ENCODE measurements at regions not wholly inside any gene's neighbourhood (a gene's known extent, or its start where the extent isn't known, plus 50 kb on each side); places are given as distances from the start of the nearest gene placed in this dataset.

GRCh38 chr11:106479646-106480045 lies 402.2 kb downstream of the AASDHPPT start (continued):
- no peak for TF ChIP-seq ELF1 (tag; IDR thresholded peaks at IDR 0.05)

- BruUV-seq (replicated peaks): no TSS peak
Observed at GRCh38 chr11:106480581-106481190, 403.2 kb downstream of the AASDHPPT start.

More at GRCh38 chr11:106480581-106481190, 403.2 kb downstream of the AASDHPPT start:
- POLR2A ChIA-PET: no interaction called here
- CTCF ChIA-PET (ENCODE audit: low intra/inter-chr PET ratio): no interaction called here
- ATAC-seq (no peak), DNase-seq (ENCODE audit: extremely low read depth in 1 of 4, low spot score in 3 of 4) (no peak), FAIRE-seq (no peak)
- H3K79me2 ChIP-seq (ENCODE audit: control insufficient read depth, insufficient read depth, low read length): no peaks in the 10 kb centered on the region
- H3K9me3 ChIP-seq (replicated peaks; ENCODE audit: control insufficient read depth, insufficient read depth, low read depth, low read length): 0 out of 2 replicates have a peak, but pooled peaks cover 2% of the 10 kb centered on the region
- H2AFZ ChIP-seq (ENCODE audit: low read depth, low read length): no peak overlapping the region
- no peaks in the 10 kb centered on the region for H3K27me3 ChIP-seq (ENCODE audit: control insufficient read depth in 2 of 2, insufficient read depth in 2 of 2, low read length in 2 of 2)
- 0% methylated on average over 1 of the region's 1 CpG for WGBS (ENCODE audit: insufficient coverage, low coverage, missing lambda C conversion rate)
- H3K4me3 ChIP-seq: no peak overlapping the region
- TF ChIP-seq SMARCE1 (IDR thresholded peaks at IDR 0.05) (no peak), MGA (IDR thresholded peaks at IDR 0.05) (no peak), ARID3A (IDR thresholded peaks at IDR 0.05; ENCODE audit: borderline replicate concordance, low read depth, low read length) (no peak), HOXB6 (CRISPR knock-in tag; IDR thresholded peaks at IDR 0.05; ENCODE audit: borderline replicate concordance) (no peak), TCFL5 (CRISPR knock-in tag; conservative IDR thresholded peaks at IDR 0.05) (no peak)
- intact Hi-C loops (cut with micrococcal nuclease) (no loop called here), in situ Hi-C loops (cut with MboI) (no loop called here)
- H4K20me1 ChIP-seq (replicated peaks; ENCODE audit: control insufficient read depth, insufficient read depth, low read length): no peaks in the 10 kb centered on the region
- no peaks in the 10 kb centered on the region for H3K4me1 ChIP-seq (replicated peaks in 1 of 2; ENCODE audit: control insufficient read depth in 2 of 2, insufficient read depth in 2 of 2, low read length in 2 of 2)
- H3K4me2 ChIP-seq (ENCODE audit: insufficient read depth, low read length): no peak overlapping the region
- H3K9ac ChIP-seq (ENCODE audit: insufficient read depth in 1 of 2, low read depth in 2 of 2, low read length in 2 of 2): no peak overlapping the region
- no peaks in the 10 kb centered on the region for H3K36me3 ChIP-seq (ENCODE audit: control insufficient read depth, insufficient read depth, low read length)
- no peaks in the 10 kb centered on the region for H3K9me1 ChIP-seq (ENCODE audit: control insufficient read depth, insufficient read depth, low read length)
- no peak overlapping the region for H3K27ac ChIP-seq (ENCODE audit: extremely low read depth, low read depth, low read length)

Measured in K562 (cell line).